GM23338 (cell line): ENCODE measurements at regions not wholly inside any gene's neighbourhood (a gene's known extent, or its start where the extent isn't known, plus 50 kb on each side); places are given as distances from the start of the nearest gene placed in this dataset.
"Not testable (repeated sequence)": the region's sequence is repeated elsewhere in the genome, so short reads cannot be mapped to it uniquely, and the experiment has no call there.

Experiments used
- CTCF ChIP-seq, 2 experiments: fragments of 200-600 bp in 1 of 2; sonication (generic) in 1 of 2; conservative IDR thresholded peaks; 2 replicates each; pipeline versions ENCODE4 v1.5.1 to v1.6.1; 2016 to 2017; ENCODE audit warnings: antibody characterized with exemption in 2 of 2, low read depth in 2 of 2, mild to moderate bottlenecking in 2 of 2, moderate library complexity in 1 of 2
- EZH2 ChIP-seq: fragments of 200-600 bp; sonication (generic); IDR thresholded peaks from one replicate; pipeline ENCODE4 v1.8.0; 2017; ENCODE audit warnings: antibody characterized with exemption, mild to moderate bottlenecking, low read depth; ENCODE audit not compliant: unreplicated experiment
- STAT1 ChIP-seq: IDR thresholded peaks from one replicate; pipeline ENCODE4 v1.6.1; 2016; ENCODE audit warnings: antibody characterized with exemption; ENCODE audit not compliant: unreplicated experiment
- ZNF331 ChIP-seq: fragments of 250-450 bp; sonication (Bioruptor Pico); IDR thresholded peaks from 2 replicates; pipeline ENCODE4 v1.5.0; 2020; ENCODE audit warnings: low read depth, mild to moderate bottlenecking, moderate library complexity

GRCh38 chr15:84473305-84473877 is 127.4 kb upstream of the ZSCAN2 start:
- TF ChIP-seq ZNF331 (CRISPR knock-in tag); CTCF (conservative IDR thresholded peaks at IDR 0.05; ENCODE audit: low read depth in 2 of 2); EZH2; STAT1: not testable (repeated sequence)
